D721Med (cell line): ENCODE measurements at regions not wholly inside any gene's neighbourhood (a gene's known extent, or its start where the extent isn't known, plus 50 kb on each side); places are given as distances from the start of the nearest gene placed in this dataset.

Experiments used
- DNase-seq: peaks from one replicate; pipeline ENCODE4 v3.0.0; 2011; ENCODE audit warnings: low spot score; ENCODE audit not compliant: insufficient read length
- FAIRE-seq: peaks from 2 replicates; lab custom pipeline; 2011; peaks lifted over from hg19 to GRCh38; lab: Jason Lieb, UNC
- CTCF ChIP-seq: IDR thresholded peaks from 2 replicates; pipeline ENCODE4 v1.5.1; 2012; ENCODE audit warnings: mild to moderate bottlenecking, control low read depth; ENCODE audit not compliant: insufficient read depth; ENCODE audit errors: missing control alignments

- TF ChIP-seq CTCF, result no peak
- FAIRE-seq, result no peak
- DNase-seq, result no peak
Measured at GRCh38 chr9:103941104-103941503, 153.0 kb upstream of the SMC2 start.

- FAIRE-seq (no peak), DNase-seq (no peak)
- no peak for TF ChIP-seq CTCF
Measured at GRCh38 chr9:103942200-103942599, 151.9 kb upstream of the SMC2 start.

GRCh38 chr9:103942651-103943050, 151.5 kb upstream of the SMC2 start:
- FAIRE-seq (no peak), DNase-seq (no peak)
- no peak for TF ChIP-seq CTCF

GRCh38 chr9:103949096-103949495, 145.0 kb upstream of the SMC2 start:
- TF ChIP-seq CTCF, result no peak
- DNase-seq (no peak), FAIRE-seq (no peak)

GRCh38 chr9:103977163-103977562, 116.9 kb upstream of the SMC2 start:
- no peak for TF ChIP-seq CTCF
- no peak for DNase-seq
- no peak for FAIRE-seq

GRCh38 chr9:103978396-103978795, 115.7 kb upstream of the SMC2 start:
- TF ChIP-seq CTCF, result no peak
- FAIRE-seq (no peak), DNase-seq (no peak)

- FAIRE-seq (no peak), DNase-seq (no peak)
- no peak for TF ChIP-seq CTCF
Measured at GRCh38 chr9:103981912-103982311, 112.2 kb upstream of the SMC2 start.
